ENCODE measurements at regions not wholly inside any gene's neighbourhood (a gene's known extent, or its start where the extent isn't known, plus 50 kb on each side); places are given as distances from the start of the nearest gene placed in this dataset.

- no peak for TF ChIP-seq CTCF (IDR thresholded peaks at IDR 0.05)
- TF ChIP-seq, protein P1, sequence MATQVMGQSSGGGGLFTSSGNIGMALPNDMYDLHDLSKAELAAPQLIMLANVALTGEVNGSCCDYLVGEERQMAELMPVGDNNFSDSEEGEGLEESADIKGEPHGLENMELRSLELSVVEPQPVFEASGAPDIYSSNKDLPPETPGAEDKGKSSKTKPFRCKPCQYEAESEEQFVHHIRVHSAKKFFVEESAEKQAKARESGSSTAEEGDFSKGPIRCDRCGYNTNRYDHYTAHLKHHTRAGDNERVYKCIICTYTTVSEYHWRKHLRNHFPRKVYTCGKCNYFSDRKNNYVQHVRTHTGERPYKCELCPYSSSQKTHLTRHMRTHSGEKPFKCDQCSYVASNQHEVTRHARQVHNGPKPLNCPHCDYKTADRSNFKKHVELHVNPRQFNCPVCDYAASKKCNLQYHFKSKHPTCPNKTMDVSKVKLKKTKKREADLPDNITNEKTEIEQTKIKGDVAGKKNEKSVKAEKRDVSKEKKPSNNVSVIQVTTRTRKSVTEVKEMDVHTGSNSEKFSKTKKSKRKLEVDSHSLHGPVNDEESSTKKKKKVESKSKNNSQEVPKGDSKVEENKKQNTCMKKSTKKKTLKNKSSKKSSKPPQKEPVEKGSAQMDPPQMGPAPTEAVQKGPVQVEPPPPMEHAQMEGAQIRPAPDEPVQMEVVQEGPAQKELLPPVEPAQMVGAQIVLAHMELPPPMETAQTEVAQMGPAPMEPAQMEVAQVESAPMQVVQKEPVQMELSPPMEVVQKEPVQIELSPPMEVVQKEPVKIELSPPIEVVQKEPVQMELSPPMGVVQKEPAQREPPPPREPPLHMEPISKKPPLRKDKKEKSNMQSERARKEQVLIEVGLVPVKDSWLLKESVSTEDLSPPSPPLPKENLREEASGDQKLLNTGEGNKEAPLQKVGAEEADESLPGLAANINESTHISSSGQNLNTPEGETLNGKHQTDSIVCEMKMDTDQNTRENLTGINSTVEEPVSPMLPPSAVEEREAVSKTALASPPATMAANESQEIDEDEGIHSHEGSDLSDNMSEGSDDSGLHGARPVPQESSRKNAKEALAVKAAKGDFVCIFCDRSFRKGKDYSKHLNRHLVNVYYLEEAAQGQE (IDR thresholded peaks at IDR 0.05; ENCODE audit: insufficient read depth in 1 of 2, low read depth in 2 of 2, low read length in 1 of 2): no peak
- no peak for TF ChIP-seq POLR2AphosphoS5 (IDR thresholded peaks at IDR 0.05; ENCODE audit: low read depth, low read length)
- TF ChIP-seq TCF7L2 (IDR thresholded peaks at IDR 0.05; ENCODE audit: low read depth, low read length): no peak
- TF ChIP-seq SIN3A (IDR thresholded peaks at IDR 0.05; ENCODE audit: borderline replicate concordance, insufficient read depth, low read depth, low read length): no peak
These were observed 95.9 kb upstream of the RUNX1 start for GRCh38 chr21:35144978-35145377.
